GM18511 (cell line): ENCODE measurements at regions not wholly inside any gene's neighbourhood (a gene's known extent, or its start where the extent isn't known, plus 50 kb on each side); places are given as distances from the start of the nearest gene placed in this dataset.
A peak's percentile ranks its signal among the peaks of the same experiment; 100 is the strongest.

Experiments
- ATAC-seq: cut with Tn5 transposase; IDR thresholded peaks from one replicate; pipeline ENCODE4 v1.9.1; 2021; ENCODE audit warnings: mild to moderate bottlenecking, moderate library complexity; ENCODE audit not compliant: unreplicated experiment

- ATAC-seq = no peak
Observed at GRCh38 chr7:155201325-155202087, 96.2 kb upstream of the INSIG1 start.

GRCh38 chr7:155202106-155202871 lies 95.4 kb upstream of the INSIG1 start:
- no peak for ATAC-seq

GRCh38 chr7:155203059-155203881 lies 94.4 kb upstream of the INSIG1 start:
- ATAC-seq = no peak

GRCh38 chr7:155203882-155204691 lies 93.6 kb upstream of the INSIG1 start:
- no peak for ATAC-seq

- no peak for ATAC-seq
Observed at GRCh38 chr7:155204744-155205367, 92.8 kb upstream of the INSIG1 start.

- ATAC-seq = peak; percentile 85
Observed at GRCh38 chr7:155205368-155206317, 92.0 kb upstream of the INSIG1 start.

- ATAC-seq = peak; percentile 53
Observed at GRCh38 chr7:155206318-155207020, 91.2 kb upstream of the INSIG1 start.

GRCh38 chr7:155207326-155208002 lies 90.2 kb upstream of the INSIG1 start:
- ATAC-seq = no peak

GRCh38 chr7:155208681-155209477 lies 88.8 kb upstream of the INSIG1 start:
- no peak for ATAC-seq

GRCh38 chr7:155209478-155210319 lies 88.0 kb upstream of the INSIG1 start:
- ATAC-seq = no peak

GRCh38 chr7:155210356-155210755 lies 87.3 kb upstream of the INSIG1 start:
- no peak for ATAC-seq

- ATAC-seq = no peak
Observed at GRCh38 chr7:155211173-155211572, 86.5 kb upstream of the INSIG1 start.

- no peak for ATAC-seq
Observed at GRCh38 chr7:155211761-155212160, 85.9 kb upstream of the INSIG1 start.

GRCh38 chr7:155212301-155213015 lies 85.2 kb upstream of the INSIG1 start:
- no peak for ATAC-seq

- no peak for ATAC-seq
Observed at GRCh38 chr7:155213385-155213784, 84.3 kb upstream of the INSIG1 start.
